CD1c-positive myeloid dendritic cell (primary cell): ENCODE measurements at regions not wholly inside any gene's neighbourhood (a gene's known extent, or its start where the extent isn't known, plus 50 kb on each side); places are given as distances from the start of the nearest gene placed in this dataset.

ENCODE experiments used
- DNase-seq: peaks from one replicate; pipeline ENCODE4 v3.0.0-alpha.2; 2016; ENCODE audit errors: extremely low spot score

DNA sequence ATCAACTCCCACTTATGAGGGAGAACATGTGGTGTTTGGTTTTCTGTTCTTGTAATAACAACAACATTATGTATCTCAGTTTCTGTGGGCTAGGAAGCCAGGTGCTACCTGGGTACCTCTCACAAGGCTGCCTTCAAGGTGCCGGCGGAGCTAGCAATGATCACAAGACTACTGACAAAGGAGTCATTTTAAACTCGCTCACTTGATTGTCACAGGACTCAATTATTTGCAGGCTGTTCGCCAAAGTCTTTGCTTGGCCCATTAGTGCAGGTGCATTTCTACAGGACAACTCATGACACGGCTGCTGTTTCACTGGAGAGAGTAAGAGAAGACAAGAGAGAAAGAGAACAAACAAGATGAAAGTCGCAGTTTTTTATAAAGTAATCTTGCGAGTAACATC, 1237.4 kb upstream of the TMPRSS15 start:
- no peak for DNase-seq

DNA sequence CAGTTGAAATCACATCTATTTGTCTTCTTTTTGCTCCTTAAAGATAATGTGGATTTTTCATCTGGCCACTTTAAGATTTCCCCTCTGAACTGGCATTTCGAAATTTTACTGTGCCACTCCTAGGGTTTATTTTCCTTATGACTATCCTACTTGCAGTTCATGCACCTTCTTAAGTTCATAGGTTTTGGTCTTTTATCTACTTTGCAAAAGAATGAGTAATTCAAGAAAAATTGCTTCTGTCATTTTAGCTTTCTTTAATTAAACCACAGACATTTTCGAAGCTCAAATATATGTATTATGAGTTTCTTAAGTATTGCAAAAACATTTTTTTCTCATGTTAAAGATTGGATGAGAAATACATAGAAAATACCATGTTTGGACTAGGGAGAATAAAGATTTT, 1244.8 kb upstream of the TMPRSS15 start:
- no peak for DNase-seq

DNA sequence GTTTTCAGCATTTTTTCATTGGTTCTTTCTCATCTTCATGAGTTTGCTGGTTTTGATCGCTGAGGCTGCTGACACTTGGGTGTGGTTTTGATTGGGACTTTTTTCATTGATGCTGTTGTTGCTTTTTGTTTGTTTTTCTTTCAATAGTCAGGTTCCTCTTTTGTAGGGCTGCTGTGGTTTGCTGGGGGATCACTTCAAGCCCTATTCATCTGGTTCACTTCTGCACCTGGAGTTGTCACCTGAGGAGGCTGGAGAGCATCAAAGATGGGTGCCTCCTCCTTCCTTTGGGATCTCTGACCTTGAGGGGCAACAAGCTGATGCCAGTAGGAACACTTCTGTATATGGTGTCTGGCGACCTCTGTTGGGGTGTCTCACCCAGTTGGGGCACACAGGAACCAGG, 1279.9 kb upstream of the TMPRSS15 start:
- no peak for DNase-seq

DNA sequence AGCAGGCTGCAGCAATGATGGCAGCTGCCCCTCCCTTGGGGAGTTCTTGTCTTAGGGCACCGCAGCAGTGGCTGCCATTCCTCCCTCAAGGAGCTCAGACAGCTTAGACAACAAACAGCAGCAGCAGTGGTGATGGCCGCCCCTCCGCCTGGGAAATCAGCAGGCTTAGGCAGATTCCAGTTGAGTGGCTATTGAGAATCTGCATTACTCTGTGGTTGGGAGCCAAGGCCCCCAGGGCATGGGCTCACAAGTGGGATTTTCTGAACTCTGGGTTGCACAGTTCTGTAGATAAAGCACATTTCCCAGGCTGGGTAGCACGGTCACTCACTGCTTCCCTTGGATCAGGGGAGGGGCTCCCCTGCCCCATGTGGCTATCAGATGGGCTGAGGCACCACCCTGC, 1280.7 kb upstream of the TMPRSS15 start:
- DNase-seq, result no peak

DNA sequence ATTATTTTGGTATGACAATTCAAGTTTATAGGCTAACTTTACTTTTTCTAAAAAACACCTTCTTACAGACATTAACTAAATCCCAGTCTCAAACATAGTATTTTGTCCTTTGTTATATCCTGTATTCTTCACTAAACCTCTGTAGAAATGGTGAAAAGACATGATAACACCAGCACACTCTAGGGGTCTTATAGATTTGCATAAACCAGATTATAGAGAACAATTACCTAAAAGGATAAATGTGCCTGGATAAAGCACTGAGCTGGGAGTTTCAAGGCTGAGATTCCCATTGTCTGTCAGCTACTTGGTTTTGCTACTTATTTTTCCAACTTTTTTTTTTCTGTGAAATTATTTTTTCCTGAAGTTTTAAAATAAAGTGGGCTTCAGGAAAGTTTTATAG, 1288.6 kb upstream of the TMPRSS15 start:
- no peak for DNase-seq

DNA sequence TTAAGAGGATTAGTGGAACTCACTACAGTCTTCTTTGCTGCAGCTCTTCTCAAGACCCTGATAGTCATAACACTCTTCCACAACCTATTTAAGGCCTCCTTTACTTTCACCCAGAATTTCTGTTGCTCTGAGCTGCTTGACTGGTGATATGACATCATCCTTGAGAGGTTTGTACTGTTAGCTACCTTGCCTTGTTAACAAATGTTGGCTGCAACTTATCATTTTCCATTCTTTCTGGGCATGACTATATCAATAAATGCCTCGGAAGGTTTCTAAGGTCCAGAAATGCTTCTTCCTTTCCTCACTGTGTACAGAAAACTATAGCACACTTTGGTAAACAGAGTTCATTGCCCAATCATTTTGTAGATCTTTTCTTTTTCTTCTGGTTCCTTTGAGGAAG, 1292.2 kb upstream of the TMPRSS15 start:
- no peak for DNase-seq

DNA sequence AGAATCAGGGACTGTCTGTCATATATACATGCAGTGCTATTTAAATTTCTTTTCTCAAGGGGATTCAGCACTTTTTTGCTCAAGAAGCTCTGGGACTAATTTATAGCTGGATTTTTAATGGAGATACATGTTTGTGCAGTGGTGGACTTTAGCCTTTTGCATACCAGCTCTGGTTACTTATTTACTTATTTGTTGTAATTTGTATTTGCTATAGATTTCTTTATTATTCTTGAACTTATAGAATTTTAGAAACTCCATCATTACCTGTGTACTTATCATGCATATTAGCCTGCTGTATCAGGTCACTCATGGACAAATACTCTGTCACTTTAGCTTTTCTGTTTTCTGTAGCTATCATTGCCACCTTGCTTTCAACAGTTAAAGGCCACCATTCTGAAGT, 1296.9 kb upstream of the TMPRSS15 start:
- no peak for DNase-seq

DNA sequence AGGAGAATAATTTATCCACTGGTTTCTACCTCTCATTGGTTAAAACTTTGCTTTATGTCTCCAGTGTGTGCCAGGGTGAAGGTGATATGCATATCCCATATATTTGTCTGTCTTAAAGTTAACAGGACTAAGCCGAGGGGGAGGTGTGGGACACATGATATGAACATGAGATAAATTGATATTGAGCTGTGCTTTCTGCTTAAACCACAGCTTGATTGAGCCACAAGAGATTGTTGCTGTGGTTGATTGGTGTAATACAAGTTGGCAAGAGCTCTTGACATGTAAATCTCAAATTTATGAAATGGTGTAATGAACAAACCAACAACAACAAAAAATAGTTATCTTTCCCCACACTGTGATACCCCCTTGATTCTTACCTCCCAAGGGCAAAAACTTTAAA, 1295.5 kb upstream of the NCAM2 start:
- no peak for DNase-seq

DNA sequence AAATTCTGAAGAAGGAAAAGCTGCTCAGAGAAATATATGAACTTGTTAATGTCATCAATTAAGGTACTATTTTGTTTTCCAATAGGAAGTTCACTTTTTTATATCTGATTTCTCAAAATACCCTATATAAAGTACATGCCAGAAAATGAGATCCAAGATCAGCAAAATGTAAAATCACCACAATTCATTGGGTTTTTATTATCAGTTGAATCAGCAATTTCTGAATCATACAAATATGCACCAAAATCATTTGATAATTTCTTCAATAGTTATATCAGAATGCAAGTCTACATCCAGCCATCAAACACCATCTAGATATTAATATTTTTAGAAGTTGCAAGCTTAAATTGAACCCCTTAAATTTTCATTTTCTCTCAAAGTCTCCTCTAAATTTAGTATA, 1293.4 kb upstream of the NCAM2 start:
- no peak for DNase-seq

DNA sequence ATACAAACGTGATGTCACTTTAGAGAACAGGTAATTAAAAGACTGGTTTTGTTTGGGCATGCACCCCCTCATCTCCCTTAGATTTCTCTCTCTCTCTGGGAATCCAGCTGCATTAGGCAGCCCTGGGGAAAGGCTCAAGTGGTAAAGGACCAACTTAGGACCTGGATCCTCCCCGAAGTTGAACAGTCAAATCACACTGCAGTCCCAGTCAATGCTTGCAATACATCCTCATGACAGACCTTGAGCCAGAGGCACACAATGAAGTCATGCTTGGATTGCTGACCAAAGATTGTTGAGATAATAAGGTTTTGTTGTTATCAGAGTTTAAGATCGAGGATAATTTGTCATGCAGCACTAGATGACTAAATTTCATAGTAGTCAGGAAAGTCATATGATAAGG, 1285.8 kb upstream of the NCAM2 start:
- no peak for DNase-seq

DNA sequence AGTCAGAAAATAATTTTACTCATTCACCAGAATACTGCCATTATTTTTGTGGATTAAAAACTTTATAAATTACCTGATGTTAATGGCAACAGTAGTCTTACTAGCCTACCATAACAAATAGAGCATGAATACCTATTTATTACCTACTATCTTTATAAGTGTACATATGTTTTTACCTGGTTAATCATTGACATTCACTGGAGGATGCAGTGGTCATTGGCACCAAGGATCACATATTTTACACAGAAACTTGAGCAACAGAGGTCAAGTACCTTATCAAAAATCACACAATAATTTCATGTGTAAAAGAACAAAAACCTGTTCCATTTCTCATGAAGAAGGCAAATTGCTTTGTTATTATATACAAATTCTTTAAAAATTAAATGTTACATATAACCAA, 1284.9 kb upstream of the NCAM2 start:
- DNase-seq, result no peak

DNA sequence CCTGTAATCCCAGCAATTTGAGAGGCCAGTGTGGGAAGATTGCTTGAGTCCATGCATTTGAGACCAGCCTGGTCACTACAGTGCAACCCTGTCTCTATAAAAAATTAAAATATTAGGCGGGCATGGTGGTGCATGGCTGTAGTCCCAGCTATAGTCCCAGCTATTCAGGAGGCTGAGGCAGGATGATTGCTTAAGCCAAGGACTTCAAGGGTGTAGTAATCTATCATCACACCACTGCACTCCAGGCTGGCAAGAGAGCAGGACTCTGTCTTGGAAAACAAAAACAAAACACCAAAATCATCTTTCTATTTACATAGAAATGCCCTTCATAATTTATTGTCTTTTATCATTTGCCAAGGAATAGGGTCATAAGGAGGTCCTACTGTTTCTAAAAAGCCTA, 1274.1 kb upstream of the NCAM2 start:
- no peak for DNase-seq

DNA sequence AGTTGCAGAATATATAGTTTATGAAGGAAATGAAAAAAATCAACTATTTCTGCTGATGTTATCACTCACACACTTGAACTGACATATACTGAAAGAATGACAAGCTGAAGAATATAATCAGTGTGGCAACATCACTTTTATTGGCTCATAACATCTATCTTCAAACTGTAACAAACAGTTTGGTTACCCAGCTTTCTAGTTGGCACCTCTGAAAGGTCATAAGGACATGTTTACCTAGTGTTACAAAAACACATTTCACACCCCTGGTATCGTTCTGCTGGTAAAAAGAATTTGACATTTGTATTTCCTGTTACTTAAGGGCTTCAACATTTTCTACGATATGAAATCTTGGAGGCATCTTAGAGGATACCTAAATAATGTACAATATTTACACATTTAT, 1267.0 kb upstream of the NCAM2 start:
- no peak for DNase-seq

DNA sequence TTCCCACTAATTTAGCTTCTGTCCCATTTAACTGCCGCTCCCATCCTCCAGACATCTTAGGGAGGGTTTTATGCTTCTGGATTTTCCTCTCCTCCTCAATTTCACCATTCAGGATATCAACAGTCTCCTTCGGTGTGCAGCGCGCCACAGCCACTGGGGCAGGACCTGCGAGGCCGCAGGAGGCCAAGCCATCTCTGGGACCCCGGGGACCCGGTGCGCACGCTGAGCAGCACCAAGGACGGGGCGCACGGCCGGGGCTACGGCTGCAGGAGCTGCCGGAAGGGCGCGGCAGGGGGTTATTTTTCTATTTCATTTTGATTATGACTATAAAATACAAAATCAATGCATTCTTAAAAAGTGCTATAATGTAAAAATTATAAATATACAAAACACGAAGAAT, 1238.4 kb upstream of the NCAM2 start:
- no peak for DNase-seq

DNA sequence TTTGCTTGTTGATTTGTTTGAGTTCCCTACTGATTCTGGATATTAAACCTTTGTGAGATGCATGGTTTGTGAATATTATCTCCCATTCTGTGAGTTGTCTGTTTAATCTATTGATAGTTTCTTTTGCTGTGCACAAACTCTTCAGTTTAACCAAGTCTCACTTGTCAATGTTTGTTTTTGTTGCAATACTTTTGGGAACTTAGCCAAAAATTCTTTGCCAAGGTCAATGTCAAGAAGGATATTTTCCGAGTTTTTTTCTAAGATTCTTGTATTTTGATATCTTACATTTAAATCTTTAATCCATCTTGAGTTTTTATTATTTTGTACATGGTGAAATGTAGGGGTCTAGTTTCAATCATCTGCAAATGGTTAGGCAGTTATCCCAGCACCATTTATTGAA, 1230.7 kb upstream of the NCAM2 start:
- no peak for DNase-seq

DNA sequence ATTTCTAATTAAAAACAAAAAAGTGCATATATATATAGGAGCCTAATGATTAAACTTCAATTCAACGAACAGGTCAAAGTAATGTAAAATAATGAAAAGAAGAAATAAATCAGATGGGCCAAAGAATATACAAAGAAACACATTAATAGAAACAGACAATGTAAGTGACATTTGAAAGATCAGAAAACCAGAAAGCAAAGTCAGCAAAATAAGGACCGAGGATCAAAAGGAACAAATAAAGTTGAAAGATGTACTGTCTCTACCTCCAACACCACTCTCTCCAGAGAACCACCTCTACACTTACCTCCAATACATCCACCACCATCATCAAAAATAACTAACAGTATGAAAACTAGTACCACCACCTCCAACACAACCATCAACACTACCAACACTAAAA, 1226.3 kb upstream of the NCAM2 start:
- no peak for DNase-seq

DNA sequence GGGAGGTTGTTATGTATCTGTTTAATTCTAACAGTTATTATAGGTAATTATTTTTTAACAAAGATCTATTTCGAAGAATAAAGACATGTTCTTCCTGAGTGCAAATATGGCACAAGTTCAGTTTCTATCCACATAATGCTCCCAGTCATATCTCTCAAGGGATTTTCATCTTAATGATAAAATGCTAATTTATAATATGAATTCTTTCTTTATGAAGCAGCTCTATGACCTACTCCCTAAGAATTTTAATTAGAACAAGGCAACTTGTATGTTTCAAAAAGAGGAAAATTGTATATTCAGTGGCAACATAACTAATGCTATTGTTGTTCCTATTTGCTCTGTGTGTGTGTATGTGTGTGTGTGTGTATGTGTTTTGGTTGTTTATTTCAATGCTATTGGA, 1222.1 kb upstream of the NCAM2 start:
- DNase-seq, result no peak

DNA sequence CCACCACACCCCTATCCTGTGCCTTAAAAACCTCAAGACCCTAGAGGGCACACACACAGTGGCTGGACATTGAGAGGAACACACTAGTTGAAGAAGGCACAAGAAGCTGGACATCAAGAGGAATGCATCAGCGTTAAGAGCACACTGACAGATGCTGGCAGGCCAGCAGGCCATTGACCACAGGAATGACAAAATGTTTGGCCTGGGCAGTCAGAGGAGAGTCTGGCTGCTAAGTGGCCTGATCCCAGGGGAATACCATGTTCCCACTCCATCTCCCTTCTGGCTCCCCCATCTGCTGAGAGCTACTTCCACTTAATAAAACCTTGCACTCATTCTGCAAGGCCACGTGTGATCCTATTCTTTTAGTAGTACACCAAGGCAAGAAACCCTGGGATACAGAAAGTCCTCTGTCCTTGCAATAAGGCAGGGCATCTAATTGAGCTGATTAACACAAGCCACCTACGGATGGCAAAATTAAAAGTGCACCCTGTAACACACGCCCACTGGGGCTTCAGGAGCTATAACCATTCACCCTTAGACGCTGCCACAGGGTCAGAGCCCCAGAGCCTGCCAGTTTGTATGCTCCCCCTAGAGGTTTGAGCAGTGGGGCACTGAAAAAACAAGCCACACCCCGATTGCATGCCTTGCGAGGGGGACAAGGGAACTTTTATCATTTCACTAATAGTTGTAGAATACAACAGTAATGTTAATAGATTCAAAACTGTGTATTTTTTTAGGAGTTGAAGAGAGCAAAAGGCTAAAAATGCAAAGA, 1216.1 kb upstream of the NCAM2 start:
- no peak for DNase-seq

DNA sequence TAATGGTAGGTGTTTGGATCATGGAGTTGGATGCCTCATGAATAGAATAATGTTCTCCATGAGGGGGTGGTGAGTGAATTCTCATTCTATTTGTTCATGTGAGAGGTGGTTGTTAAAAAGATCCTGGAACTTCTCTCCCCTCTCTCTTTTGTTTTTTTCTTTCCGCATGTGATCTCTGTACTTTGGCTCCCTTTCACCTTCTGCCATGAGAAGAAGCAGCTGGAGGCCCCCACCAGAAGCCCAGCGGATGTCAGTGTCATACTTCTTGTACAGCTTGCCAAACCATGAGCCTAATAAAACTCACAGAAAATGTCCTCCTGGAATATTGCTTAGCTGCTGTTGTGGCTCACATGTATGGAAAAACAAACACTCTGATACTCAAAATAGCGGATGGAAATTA, 1212.3 kb upstream of the NCAM2 start:
- no peak for DNase-seq

DNA sequence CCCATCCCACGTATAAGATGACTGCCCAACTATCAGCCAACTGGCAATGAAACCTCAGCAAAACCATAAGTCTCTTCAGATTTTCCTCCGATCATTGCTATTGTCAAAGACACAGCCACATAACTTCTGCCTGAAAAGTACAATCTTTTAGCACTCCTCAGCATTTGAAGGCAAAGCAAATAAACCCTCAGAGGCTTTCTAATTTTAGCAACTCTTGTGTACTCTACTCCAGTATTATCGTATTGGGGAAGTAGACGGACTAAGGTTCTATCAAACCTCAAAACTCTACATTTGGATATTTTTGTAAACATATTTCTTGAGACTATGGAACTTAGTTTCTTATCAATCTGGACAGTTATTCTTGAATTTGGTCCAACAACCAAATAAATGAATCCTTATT, 1206.2 kb upstream of the NCAM2 start:
- DNase-seq, result no peak

DNA sequence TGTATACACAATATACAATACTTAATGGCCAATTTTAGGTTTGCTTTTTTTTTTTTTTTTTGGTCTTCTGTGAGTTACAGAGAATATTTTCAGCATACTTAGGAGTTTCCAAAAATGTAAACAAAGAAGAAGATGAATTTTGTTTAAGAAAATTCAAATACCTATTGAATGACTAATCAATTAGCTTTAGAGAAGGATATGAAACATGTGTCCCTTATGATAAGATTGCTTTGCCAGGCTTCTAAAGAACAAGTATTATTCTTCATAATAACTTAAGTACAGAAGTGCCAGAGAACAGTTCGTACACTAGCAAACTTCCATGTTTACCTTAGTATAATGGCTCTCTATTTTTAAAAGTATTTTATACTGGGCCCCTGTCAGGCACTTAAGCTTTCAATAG, 1191.0 kb upstream of the NCAM2 start:
- DNase-seq, result no peak

DNA sequence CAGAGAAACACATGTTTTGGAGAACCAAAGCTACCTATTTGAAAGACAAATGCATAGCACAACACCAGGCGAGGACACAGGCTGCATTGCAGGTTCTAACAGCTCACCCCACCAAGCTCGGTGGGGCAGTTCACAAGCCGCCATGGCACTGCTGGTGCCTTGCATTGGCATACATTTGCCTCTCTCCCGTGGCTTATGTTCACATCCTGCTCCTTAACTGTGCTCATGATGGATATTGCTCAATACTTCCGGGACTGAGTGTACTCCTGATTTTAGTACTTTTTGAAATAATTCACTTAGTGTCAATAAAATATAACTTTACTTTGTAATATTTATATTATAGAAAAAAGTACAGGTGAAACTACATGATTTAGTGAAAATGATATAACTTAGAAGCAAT, 1187.4 kb upstream of the NCAM2 start:
- no peak for DNase-seq

DNA sequence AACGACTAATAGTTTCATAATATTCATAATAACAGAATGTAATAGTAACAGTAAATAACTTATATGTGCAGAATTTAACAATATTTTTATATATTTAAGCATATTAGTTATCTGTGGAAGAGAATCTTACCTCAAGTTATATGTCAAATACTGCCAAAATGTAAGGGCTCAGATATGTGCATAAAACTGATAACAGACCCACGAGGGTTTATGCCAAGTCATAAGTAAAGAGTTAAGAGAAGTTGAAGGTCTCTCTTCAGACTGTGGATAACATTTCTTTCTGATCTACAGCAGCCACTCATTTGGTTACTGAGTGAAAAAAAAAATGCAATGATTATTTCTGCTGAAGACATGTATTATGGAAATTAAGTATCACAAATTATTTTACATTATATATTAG, 1167.8 kb upstream of the NCAM2 start:
- no peak for DNase-seq

DNA sequence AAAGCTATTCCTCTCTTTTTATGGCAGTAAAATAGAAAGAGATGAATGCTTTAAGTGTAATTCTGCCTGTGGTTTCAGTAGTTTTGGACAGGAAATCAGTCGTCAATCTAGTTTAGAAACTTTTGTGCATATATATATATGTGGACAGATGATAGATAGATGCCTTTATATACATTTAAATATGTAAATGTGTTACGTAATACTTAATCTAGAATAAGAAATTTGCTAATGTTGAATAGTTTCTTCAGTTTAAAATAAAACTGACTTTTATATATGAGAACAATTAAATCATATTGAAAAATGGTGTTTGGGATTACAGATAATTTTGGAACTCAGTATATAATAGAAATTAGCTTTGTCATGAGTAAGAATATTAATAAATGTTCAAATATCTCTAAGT, 1165.7 kb upstream of the NCAM2 start:
- DNase-seq, result no peak
